K562 (cell line): ENCODE measurements at regions not wholly inside any gene's neighbourhood (a gene's known extent, or its start where the extent isn't known, plus 50 kb on each side); places are given as distances from the start of the nearest gene placed in this dataset.

Experiments
- ATAC-seq: fragments of 200-7000 bp; cut with Tn5 transposase; 3 replicates; pipeline ENCODE4 v1.9.1; 2020; ENCODE audit warnings: moderate library complexity
- BruUV-seq: library from RNA; stranded (reverse); fragments of 400-500 nt; replicated peaks from 2 replicates; lab custom pipeline; 2021; lab: Mats Ljungman, UMichigan
- CTCF ChIA-PET: fragments of 300-600 bp; formaldehyde crosslinking; extraction: SDS; loops from one replicate; lab custom pipeline; 2021; ENCODE audit warnings: low intra/inter-chr PET ratio; lab: Yijun Ruan, JAX
- POLR2A ChIA-PET: fragments of 300-600, 350-650 bp; sonication (Branson Sonifier 250); formaldehyde crosslinking; extraction: SDS; loops from one replicate; lab custom pipeline; 2021; ENCODE audit warnings: antibody characterized with exemption, inconsistent platforms; lab: Yijun Ruan, JAX
- DNase-seq, 4 experiments: peaks; one replicate each; pipeline versions ENCODE4 v3.0.0 to v3.0.0-alpha.2; 2011 to 2018; ENCODE audit warnings: low spot score in 3 of 4, mixed read lengths in 3 of 4; ENCODE audit errors: extremely low read depth in 1 of 4
- FAIRE-seq: peaks from 2 replicates; lab custom pipeline; 2011; peaks lifted over from hg19 to GRCh38; lab: Jason Lieb, UNC
- H2AFZ ChIP-seq: 2 replicates; pipeline ENCODE4 v1.6.0; 2011; ENCODE audit warnings: low read depth, low read length, control low read depth, inconsistent platforms
- H3K27ac ChIP-seq: fragments of 200-600 bp; 3 replicates; pipeline ENCODE4 v1.8.0; 2011; ENCODE audit warnings: low read depth, mild to moderate bottlenecking, control low read depth, inconsistent platforms, low read length, moderate library complexity, mixed read lengths; ENCODE audit errors: extremely low read depth
- H3K27me3 ChIP-seq, 2 experiments: fragments of 300-600 bp in 1 of 2; 2 replicates in 1 of 2; 3 replicates in 1 of 2; pipeline versions ENCODE4 v1.6.0 to v1.8.0; 2011; ENCODE audit warnings: inconsistent platforms in 2 of 2, low read length in 2 of 2, mild to moderate bottlenecking in 1 of 2, mixed read lengths in 1 of 2, moderate library complexity in 1 of 2; ENCODE audit not compliant: control insufficient read depth in 2 of 2, insufficient read depth in 2 of 2
- H3K36me3 ChIP-seq: fragments of 300-600 bp; 3 replicates; pipeline ENCODE4 v1.8.0; 2011; ENCODE audit warnings: mild to moderate bottlenecking, low read length, inconsistent platforms; ENCODE audit not compliant: control insufficient read depth, insufficient read depth
- H3K4me1 ChIP-seq, 2 experiments: fragments of 200-600 bp in 1 of 2; replicated peaks in 1 of 2; 2 replicates in 1 of 2; 3 replicates in 1 of 2; pipeline versions ENCODE4 v1.5.1 to v1.8.0; 2011; ENCODE audit warnings: inconsistent platforms in 2 of 2, low read length in 2 of 2, mild to moderate bottlenecking in 1 of 2, mixed read lengths in 1 of 2, moderate library complexity in 1 of 2; ENCODE audit not compliant: control insufficient read depth in 2 of 2, insufficient read depth in 2 of 2
- H3K4me2 ChIP-seq: 2 replicates; pipeline ENCODE4 v1.6.1; 2011; ENCODE audit warnings: low read length, control low read depth, inconsistent platforms, mixed read lengths; ENCODE audit not compliant: insufficient read depth
- H3K4me3 ChIP-seq: fragments of 200-600 bp; sonication (generic), shearing (Covaris generic); 2 replicates; pipeline ENCODE4 v1.5.1; 2016; ENCODE audit warnings: control low read depth, inconsistent platforms
- H3K79me2 ChIP-seq: fragments of 200-600 bp; 3 replicates; pipeline ENCODE4 v1.8.0; 2011; ENCODE audit warnings: low read length, inconsistent platforms; ENCODE audit not compliant: control insufficient read depth, insufficient read depth
- H3K9ac ChIP-seq, 2 experiments: 2 replicates each; pipeline versions ENCODE4 v1.6.0 to v1.6.1; 2011; ENCODE audit warnings: low read depth in 2 of 2, low read length in 2 of 2, control low read depth in 1 of 2, inconsistent platforms in 1 of 2, mild to moderate bottlenecking in 1 of 2, mixed read lengths in 1 of 2; ENCODE audit not compliant: insufficient read depth in 1 of 2
- H3K9me1 ChIP-seq: one replicate; pipeline ENCODE4 v1.6.0; 2011; ENCODE audit warnings: inconsistent platforms, mild to moderate bottlenecking, low read length, moderate library complexity; ENCODE audit not compliant: control insufficient read depth, insufficient read depth
- H3K9me3 ChIP-seq: replicated peaks from 2 replicates; pipeline ENCODE4 v1.5.1; 2011; ENCODE audit warnings: low read depth, low read length, inconsistent platforms; ENCODE audit not compliant: control insufficient read depth, insufficient read depth
- H4K20me1 ChIP-seq: replicated peaks from 2 replicates; pipeline ENCODE4 v1.6.1; 2011; ENCODE audit warnings: low read length, inconsistent platforms, mixed read lengths; ENCODE audit not compliant: control insufficient read depth, insufficient read depth
- AFF4 ChIP-seq: sonication (generic); formaldehyde crosslinking; IDR thresholded peaks from 2 replicates; pipeline ENCODE4 v1.8.0; 2023; ENCODE audit warnings: mild to moderate bottlenecking, missing genetic modification reagents
- ATF7 ChIP-seq: fragments of 450-650 bp; IDR thresholded peaks from 2 replicates; pipeline ENCODE4 v1.7.1; 2014; ENCODE audit warnings: mild to moderate bottlenecking, moderate library complexity
- CCNT2 ChIP-seq: IDR thresholded peaks from 2 replicates; pipeline ENCODE4 v1.6.1; 2011; ENCODE audit warnings: borderline replicate concordance, low read depth, mild to moderate bottlenecking, moderate library complexity, mixed read lengths, low read length; ENCODE audit not compliant: insufficient read length; ENCODE audit errors: extremely low read depth
- DDX20 ChIP-seq: fragments of 450-650 bp; IDR thresholded peaks from 2 replicates; pipeline ENCODE4 v1.6.1; 2016; ENCODE audit warnings: missing genetic modification characterization, low read depth, mild to moderate bottlenecking, missing compliant biosample characterization, moderate library complexity
- GATAD2B ChIP-seq: fragments of 450-650 bp; IDR thresholded peaks from 2 replicates; pipeline ENCODE4 v1.6.1; 2017; ENCODE audit warnings: mild to moderate bottlenecking, borderline replicate concordance
- KAT7 ChIP-seq: sonication (generic); formaldehyde crosslinking; IDR thresholded peaks from 2 replicates; pipeline ENCODE4 v1.8.0; 2022; ENCODE audit warnings: missing genetic modification reagents, mild to moderate bottlenecking, borderline replicate concordance
- LCOR ChIP-seq: sonication (generic); formaldehyde crosslinking; IDR thresholded peaks from 2 replicates; pipeline ENCODE4 v1.8.0; 2022; ENCODE audit warnings: mild to moderate bottlenecking, missing genetic modification reagents
- MIER1 ChIP-seq: fragments of 450-650 bp; IDR thresholded peaks from 2 replicates; pipeline ENCODE4 v1.6.1; 2016; ENCODE audit warnings: antibody characterized with exemption, mild to moderate bottlenecking, low read depth
- NR1H2 ChIP-seq: sonication (generic); formaldehyde crosslinking; IDR thresholded peaks from 2 replicates; pipeline ENCODE4 v1.4.0; 2020; ENCODE audit warnings: mild to moderate bottlenecking, missing genetic modification reagents
- PML ChIP-seq: IDR thresholded peaks from 2 replicates; pipeline ENCODE4 v1.6.1; 2012; ENCODE audit warnings: low read length, inconsistent platforms
- RBM39 ChIP-seq: fragments of 200-400 bp; formaldehyde crosslinking; optimal IDR thresholded peaks from 2 replicates; pipeline ENCODE3; 2018; ENCODE audit warnings: low read depth, low read length
- SMAD3 ChIP-seq: fragments of 450-650 bp; formaldehyde crosslinking; conservative IDR thresholded peaks from 2 replicates; pipeline ENCODE4 v1.4.0; 2020; ENCODE audit warnings: mild to moderate bottlenecking
- SMARCA4 ChIP-seq: fragments of 450-650 bp; IDR thresholded peaks from 2 replicates; pipeline ENCODE4 v1.6.1; 2016
- SMARCA5 ChIP-seq: fragments of 450-650 bp; IDR thresholded peaks from 2 replicates; pipeline ENCODE4 v1.6.1; 2016
- ZBTB1 ChIP-seq: sonication (generic); formaldehyde crosslinking; IDR thresholded peaks from 2 replicates; pipeline ENCODE4 v1.8.1; 2023; ENCODE audit warnings: missing genetic modification reagents, low read depth, mild to moderate bottlenecking, borderline replicate concordance
- ZNF232 ChIP-seq: sonication (generic); formaldehyde crosslinking; IDR thresholded peaks from 2 replicates; pipeline ENCODE4 v1.8.0; 2022; ENCODE audit warnings: mild to moderate bottlenecking, missing genetic modification reagents
- ZNF609 ChIP-seq: sonication (generic); formaldehyde crosslinking; IDR thresholded peaks from 2 replicates; pipeline ENCODE4 v1.8.1; 2023; ENCODE audit warnings: missing genetic modification reagents, mild to moderate bottlenecking, borderline replicate concordance
- WGBS: fragments of 100-300 bp; shearing (Covaris generic); methylation state at CpG from one replicate; pipeline ENCODE4 v1.1.6; 2016; ENCODE audit warnings: low coverage, mixed read lengths; ENCODE audit not compliant: insufficient coverage; ENCODE audit errors: missing lambda C conversion rate; 5-methylcytosine and 5-hydroxymethylcytosine counted together
- in situ Hi-C: fragments of 300-500 bp; cut with MboI; formaldehyde crosslinking; loops from 4 replicates; pipeline ENCODE4 v1.15.0; 2018; ENCODE audit warnings: inconsistent platforms, mixed read lengths
- intact Hi-C: fragments of 100-400 bp; cut with micrococcal nuclease; formaldehyde crosslinking; loops from 2 replicates; pipeline ENCODE4 v1.14.2; 2022

GRCh38 chr10:94216201-94216600 lies 146.5 kb downstream of the NOC3L start:
- in situ Hi-C loops, result no loop called here
- no peaks in the 10 kb centered on the region for H3K79me2 ChIP-seq
- no peaks in the 10 kb centered on the region for H4K20me1 ChIP-seq
- H2AFZ ChIP-seq, result no peak overlapping the region
- no peaks in the 10 kb centered on the region for H3K36me3 ChIP-seq
- no peak overlapping the region for H3K4me2 ChIP-seq
- H3K27ac ChIP-seq, result no peak overlapping the region
- ChIA-PET CTCF (no interaction called here), POLR2A (no interaction called here)
- no TSS peak for BruUV-seq
- H3K4me3 ChIP-seq, result no peak overlapping the region
- no peak overlapping the region for H3K9ac ChIP-seq
- intact Hi-C loops, result no loop called here
- 0% methylated on average over 3 of the region's 4 CpGs for WGBS
- no peaks in the 10 kb centered on the region for H3K9me3 ChIP-seq
- no peak; the same call in 2 of the 3 replicates for ATAC-seq
- H3K9me1 ChIP-seq, result no peaks in the 10 kb centered on the region
- TF ChIP-seq SMARCA4 (no peak), DDX20 (tag) (no peak), NR1H2 (CRISPR knock-in tag) (no peak), RBM39 (no peak), SMARCA5 (no peak), GATAD2B (no peak), SMAD3 (CRISPR knock-in tag) (no peak), LCOR (CRISPR knock-in tag) (no peak), AFF4 (no peak), CCNT2 (no peak), KAT7 (CRISPR knock-in tag) (no peak), ZNF609 (no peak), ZNF232 (no peak), ATF7 (no peak), PML (no peak), ZBTB1 (CRISPR knock-in tag) (no peak), MIER1 (no peak)
- no peak for DNase-seq
- peaks cover 0 to 11% of the 10 kb centered on the region in 2 experiments; a peak in 2 of 5 replicates for H3K27me3 ChIP-seq
- H3K4me1 ChIP-seq, result no peaks in the 10 kb centered on the region
- no peak for FAIRE-seq
